PC-3 (cell line): ENCODE measurements at regions not wholly inside any gene's neighbourhood (a gene's known extent, or its start where the extent isn't known, plus 50 kb on each side); places are given as distances from the start of the nearest gene placed in this dataset.

Source experiments
- CTCF ChIP-seq: fragments of 300-600 bp; sonication (generic); conservative IDR thresholded peaks from 2 replicates; pipeline ENCODE4 v1.5.1; 2017; ENCODE audit warnings: antibody characterized with exemption, low read depth, mild to moderate bottlenecking, low read length
- EZH2 ChIP-seq: fragments of 300-600 bp; sonication (generic); IDR thresholded peaks from one replicate; pipeline ENCODE4 v1.6.1; 2017; ENCODE audit warnings: antibody characterized with exemption, mild to moderate bottlenecking, low read length; ENCODE audit not compliant: unreplicated experiment
- EZH2phosphoT487 ChIP-seq: fragments of 300-600 bp; sonication (generic); IDR thresholded peaks from 2 replicates; pipeline ENCODE4 v1.6.1; 2018; ENCODE audit warnings: mild to moderate bottlenecking, antibody characterized with exemption, low read length, borderline replicate concordance

- TF ChIP-seq CTCF (no peak), EZH2 (no peak), EZH2phosphoT487 (no peak)
These were observed 206.4 kb upstream of the P2RY1 start for GRCh38 chr3:152628496-152628895.
